Vagina (tissue), 2 donors: ENCODE measurements at regions not wholly inside any gene's neighbourhood (a gene's known extent, or its start where the extent isn't known, plus 50 kb on each side); places are given as distances from the start of the nearest gene placed in this dataset.

Source experiments
- CTCF ChIP-seq, 3 experiments: fragments of 450-650 bp in 2 of 3; fragments of 200-600 bp in 1 of 3; sonication (generic) in 1 of 3; IDR thresholded peaks; one replicate each; pipeline ENCODE4 v1.5.1; 2017 to 2019; ENCODE audit warnings: antibody characterized with exemption in 3 of 3, mild to moderate bottlenecking in 2 of 3, moderate library complexity in 2 of 3
- POLR2AphosphoS5 ChIP-seq, 2 donors: sonication (generic); formaldehyde crosslinking; IDR thresholded peaks; one replicate each; pipeline ENCODE4 v1.9.0; 2017; ENCODE audit warnings: antibody characterized with exemption in 2 of 2, mild to moderate bottlenecking in 2 of 2, low read depth in 1 of 2; ENCODE audit not compliant: insufficient read depth in 1 of 2

- TF ChIP-seq CTCF (IDR thresholded peaks at IDR 0.05) (no peak), POLR2AphosphoS5 (IDR thresholded peaks at IDR 0.05; ENCODE audit: insufficient read depth in 1 of 2, low read depth in 1 of 2) (no peak)
These were observed 52.3 kb upstream of the PIP4K2A start for GRCh38 chr10:22766693-22767092.
